ENCODE measurements at regions not wholly inside any gene's neighbourhood (a gene's known extent, or its start where the extent isn't known, plus 50 kb on each side); places are given as distances from the start of the nearest gene placed in this dataset.

- no peak for TF ChIP-seq CTCF (IDR thresholded peaks at IDR 0.05)
- TF ChIP-seq POLR2AphosphoS5 (IDR thresholded peaks at IDR 0.05; ENCODE audit: low read depth, low read length): no peak
- no peak for TF ChIP-seq REST (IDR thresholded peaks at IDR 0.05; ENCODE audit: insufficient read depth in 1 of 2, low read depth in 2 of 2, low read length in 1 of 2)
- no peak for TF ChIP-seq SIN3A (IDR thresholded peaks at IDR 0.05; ENCODE audit: borderline replicate concordance, insufficient read depth, low read depth, low read length)
- no peak for TF ChIP-seq TCF7L2 (IDR thresholded peaks at IDR 0.05; ENCODE audit: low read depth, low read length)
Observed at GRCh38 chr11:25771605-25772004, 560.3 kb upstream of the ANO3 start.
